CD4-positive, alpha-beta T cell treated with Interleukin-17A for 4 hours (primary cell): ENCODE measurements at regions not wholly inside any gene's neighbourhood (a gene's known extent, or its start where the extent isn't known, plus 50 kb on each side); places are given as distances from the start of the nearest gene placed in this dataset.

Source experiments
- DNase-seq: peaks from one replicate; pipeline ENCODE4 v3.0.0-alpha.2; 2020; ENCODE audit warnings: mixed read lengths

DNA sequence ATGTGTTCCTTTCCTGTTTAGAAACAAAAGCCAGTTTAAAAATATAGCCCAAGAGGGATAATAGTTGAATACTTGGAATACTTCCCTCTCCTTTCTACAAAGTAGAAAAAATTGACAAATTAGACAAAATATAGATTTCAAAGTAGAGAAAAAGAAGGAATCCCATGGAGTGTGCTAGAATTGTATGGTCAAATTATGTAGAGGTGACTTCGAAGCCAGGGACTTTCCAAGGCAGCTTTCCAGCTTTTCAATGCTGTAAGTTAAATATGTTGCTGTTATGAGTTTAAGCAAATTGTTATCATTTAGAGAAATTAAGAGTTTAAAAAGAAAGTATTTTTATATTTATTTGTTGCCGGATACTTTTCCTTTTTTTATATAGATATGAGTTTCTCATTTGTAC lies 415.5 kb upstream of the OPRM1 start:
- no peak for DNase-seq

DNA sequence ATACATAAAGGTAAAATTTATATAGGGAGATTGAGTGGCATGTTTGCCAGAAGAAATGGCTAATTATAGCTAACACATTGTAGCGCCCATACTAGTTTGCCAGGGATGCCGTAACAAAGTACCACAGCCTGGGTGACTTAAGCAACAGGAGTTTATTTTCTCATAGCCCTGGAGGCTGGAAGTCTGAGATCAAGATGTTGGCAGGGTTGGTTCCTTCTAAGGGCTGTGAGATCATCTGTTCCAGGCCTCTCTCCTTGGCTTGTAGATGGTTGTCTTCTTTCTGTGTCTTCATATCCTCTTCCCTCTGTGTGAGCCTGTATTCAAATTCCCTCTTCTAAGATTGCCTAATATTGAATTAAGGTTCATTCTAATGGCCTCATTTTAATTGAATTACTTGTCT lies 417.5 kb upstream of the OPRM1 start:
- DNase-seq: no peak

DNA sequence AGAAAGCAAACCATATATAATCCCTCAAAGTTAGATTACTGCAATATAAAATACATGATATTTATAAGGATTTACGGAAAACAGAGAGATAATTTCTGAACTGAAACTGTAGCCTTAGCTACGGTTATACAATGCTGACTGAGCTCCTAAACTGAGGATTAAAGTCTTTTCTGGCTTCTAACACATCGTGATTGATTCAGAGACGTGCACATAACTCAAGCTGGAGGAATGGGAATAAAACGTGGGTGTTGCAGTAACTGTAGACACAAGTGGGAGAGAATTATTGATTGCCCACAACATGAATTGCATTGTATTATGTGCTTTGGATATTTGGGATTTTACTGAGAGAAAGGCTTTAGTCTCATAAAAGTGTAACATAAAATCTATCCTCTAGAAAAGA lies 418.0 kb upstream of the OPRM1 start:
- DNase-seq: no peak

DNA sequence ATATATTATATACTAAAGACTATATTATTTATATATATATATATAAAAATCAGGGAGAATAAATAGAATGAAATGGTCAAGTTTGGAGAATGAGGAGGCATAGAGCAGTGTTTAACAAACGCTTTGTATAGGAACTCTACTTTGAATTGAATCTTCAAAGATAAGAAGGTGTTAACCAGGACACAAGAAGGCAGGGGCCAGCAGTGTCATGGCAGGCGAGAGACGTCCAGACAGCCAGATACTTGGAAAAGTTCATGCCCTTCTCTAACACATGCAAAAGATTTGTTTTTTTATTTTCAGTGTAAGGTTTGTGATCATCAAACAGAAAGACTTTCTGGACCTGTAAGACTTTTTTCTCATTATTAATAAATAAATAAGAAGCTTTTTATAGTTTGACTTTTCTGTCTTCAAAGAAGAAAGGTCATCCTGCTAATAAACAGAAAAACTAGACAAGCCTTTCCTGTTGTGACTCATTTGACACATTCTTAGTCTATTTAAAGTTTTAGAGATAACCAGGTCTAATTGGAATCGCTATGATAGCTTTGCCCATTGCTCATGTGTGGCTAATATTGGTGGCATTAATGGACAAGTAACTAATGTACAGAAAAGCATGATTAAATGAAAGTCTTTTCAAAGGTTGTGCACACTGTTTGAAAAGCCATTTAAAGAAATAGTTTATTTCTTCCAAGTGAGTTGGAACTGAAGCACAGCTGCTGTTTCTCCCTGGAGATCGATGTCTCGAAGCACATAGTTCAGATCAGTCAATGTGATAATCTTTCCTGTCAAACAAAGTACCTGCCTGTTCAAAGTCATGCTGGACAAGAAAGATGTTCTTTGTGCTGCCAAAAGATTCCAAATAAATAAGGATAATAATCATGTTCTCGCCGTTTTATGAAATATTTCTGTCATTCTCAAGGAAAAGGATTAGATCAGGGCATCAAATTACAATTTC lies 420.4 kb upstream of the OPRM1 start:
- no peak for DNase-seq

DNA sequence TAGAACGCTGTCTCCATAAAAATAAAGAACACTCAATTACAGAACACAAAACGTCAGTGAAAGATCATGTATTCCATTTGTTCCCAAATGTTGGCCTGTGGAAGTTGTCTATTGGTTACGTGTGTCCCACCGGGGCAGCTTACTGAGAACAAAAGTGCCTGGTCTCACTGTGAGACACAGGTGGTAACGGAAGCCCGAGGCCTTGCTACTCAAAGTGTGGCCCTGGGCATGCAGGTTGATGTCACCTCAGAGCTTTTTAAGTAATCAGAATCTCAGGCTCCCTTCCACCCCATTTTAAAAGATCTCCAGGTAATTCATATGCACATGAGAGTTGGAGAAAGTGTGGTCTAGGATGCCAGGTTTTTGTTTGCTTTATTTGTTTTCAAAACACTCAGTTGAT lies 422.5 kb upstream of the OPRM1 start:
- no peak for DNase-seq

DNA sequence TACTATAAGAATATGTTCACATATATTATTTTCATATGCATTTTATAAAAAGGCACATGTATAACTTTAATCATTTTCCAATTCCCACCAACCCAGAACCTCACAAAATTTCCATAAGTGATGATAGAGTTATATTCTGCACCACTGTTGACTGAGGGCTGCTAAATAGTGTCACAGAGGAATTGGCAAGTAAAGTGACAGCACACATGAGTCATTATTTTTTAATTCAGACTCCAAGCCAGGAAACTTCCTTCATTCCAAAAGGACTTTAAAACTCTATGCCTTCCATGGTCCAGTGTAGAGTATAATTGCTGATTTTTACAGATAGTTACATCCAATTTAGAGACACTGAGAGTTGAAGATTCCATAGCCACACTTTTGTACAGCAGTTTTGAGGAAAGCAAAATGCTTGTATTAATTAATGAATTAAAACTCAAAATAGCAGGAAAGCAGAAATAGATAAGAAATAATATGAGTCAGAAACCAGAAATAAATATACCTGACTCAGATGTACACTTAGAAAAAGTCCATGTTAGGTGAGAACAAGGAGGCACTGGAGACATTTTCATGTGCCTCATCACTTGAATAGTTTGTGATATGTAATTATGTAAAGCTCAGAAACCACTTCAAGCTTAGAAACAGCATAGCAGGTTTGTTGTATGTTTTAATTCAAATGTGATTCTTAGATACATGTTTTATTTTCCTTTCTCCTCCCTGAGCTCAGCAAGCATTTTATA lies 425.2 kb upstream of the OPRM1 start:
- DNase-seq: no peak

DNA sequence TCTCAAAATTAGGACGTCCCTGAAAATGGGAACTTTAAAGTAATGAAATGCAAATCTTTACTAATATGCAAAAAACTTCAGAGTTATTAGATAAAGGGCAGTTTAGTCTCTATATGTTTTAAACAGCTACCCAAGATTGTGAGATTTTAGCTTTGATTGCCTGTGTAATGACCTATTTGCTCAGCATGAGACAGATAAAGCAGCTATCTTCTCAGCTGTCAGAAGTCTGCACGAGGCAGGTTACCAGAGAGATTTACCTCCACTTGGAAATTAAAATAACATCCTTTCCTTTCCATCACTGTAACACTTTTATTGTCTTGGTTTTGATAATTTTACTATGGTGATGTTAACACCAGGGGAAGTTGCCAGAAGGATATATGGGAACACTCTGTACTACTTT lies 436.6 kb upstream of the OPRM1 start:
- DNase-seq: no peak

DNA sequence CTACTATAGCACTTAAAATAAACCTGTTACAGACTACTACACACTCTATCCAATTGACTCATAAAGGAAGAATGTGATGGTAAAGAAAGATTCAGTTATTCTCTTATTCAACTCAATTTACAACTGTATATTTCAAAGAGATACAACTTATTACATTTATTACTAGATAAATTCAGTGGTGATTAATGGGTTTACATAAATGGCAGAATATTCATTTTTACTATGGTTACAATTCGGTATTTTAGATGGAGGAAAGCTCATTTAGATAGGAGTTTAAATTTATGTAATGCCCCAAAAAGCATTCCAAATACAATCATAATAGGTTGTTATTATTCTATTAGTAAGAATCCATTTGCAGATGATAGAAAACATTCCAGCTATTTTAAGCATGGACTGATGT lies 439.1 kb upstream of the OPRM1 start:
- DNase-seq: no peak

DNA sequence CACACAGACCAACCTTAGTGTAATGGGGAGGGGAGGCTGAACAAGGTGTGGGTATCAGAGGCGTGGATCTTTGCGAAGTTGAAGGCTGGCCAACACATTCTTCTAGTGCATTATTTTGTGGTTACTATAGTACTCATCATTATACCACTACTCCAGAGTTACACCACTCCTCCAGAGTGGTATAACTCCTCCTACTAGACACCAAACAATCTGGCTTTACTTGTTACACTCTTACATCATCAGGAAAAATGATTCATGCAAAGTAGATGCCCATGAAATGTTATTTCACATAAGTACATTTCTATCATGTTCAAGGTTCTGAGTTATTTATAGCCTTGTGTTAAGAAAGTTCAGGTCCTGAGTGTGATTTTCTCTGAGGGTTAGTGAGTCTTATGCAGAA lies 443.1 kb upstream of the OPRM1 start:
- DNase-seq: no peak

DNA sequence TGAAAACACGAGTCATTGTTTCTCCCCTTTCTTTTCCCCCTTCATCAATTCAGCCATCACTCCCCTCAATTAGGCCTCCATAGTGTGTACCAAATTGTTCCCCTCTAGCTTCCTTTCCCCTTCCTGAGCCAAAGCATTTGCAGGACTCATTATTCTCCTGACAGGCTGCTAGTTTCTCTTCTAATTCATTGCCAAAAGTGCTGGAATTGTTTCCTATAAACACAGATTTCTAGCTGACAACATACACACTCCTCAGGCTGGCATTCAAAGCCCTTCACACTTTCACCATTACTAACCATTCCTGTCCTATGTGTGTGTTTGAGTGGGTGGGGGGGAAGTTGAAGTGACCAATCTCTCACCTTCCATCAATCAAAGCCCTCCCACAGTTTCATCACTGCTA lies 444.2 kb upstream of the OPRM1 start:
- DNase-seq: no peak

DNA sequence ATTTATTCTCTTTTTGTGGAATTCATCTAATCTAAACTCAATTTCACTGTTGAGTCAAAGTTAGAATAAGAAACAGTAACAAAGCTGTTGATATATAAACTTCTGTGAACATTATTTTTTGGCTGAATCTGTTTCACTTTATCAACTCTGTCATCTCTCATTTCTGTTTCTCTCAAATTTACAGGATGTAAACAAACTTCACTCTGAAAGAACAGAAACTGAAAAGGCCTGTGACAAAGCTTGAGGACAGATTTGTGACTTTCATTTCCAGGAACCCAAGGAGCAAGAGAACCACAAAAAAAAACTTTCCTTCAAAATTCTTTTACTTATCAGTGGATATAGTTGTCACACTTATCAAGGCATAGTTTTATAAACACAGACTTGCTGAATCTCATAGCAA lies 447.9 kb upstream of the OPRM1 start:
- no peak for DNase-seq

DNA sequence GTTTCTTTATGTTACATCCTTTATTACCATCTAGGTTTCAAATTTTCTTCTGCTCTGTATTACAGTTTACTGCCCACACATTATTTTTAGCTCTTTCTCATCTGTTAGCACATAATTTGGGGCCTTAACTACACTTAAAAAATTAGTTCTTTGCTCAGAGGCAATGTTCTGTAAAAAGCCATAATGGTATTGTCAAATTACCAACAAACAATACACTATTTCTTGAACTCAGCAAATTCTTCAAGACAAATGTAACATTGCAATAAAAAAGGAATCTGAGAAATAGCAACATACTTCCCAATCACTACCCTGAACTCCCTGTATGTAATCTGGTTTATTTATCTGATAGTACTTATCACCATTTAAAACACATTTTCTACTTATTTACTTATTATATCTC lies 448.6 kb upstream of the OPRM1 start:
- no peak for DNase-seq

DNA sequence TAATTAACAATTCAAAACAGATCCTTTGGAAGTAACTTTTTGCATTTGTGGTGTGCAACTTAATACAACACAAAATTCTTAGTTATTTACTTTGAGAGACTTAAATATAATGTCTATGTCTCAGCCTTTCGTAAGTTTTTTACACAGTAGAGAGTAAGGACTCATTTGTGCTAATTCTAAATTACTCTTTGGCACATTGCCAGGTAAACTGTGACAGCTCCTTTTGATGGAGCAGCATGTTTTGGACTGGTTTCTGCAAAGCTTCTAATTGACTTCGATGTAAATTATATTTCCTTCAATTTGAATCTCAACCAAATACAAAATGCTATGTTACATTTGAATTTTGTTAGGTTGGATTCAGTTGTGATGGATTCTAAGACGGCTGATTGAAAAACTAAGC lies 450.7 kb upstream of the OPRM1 start:
- DNase-seq: no peak

DNA sequence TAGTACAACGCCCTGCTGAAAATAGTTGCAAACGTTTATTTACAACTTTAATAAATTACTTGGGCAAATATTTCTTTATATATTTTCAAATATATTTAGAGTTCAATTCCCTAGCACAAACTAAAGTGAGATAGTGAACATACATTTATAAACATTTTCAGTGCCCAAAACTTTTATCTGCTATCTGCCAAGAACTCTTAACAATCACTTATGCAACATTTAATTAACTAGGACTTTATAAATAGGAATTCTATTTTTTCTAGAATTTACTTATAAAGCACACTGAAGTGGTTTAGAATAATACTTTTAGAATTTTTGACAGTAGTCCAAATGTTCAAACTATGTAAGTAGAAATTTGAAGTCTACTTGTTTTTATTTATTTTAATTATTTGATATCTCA lies 452.6 kb upstream of the RGS17 start:
- no peak for DNase-seq

DNA sequence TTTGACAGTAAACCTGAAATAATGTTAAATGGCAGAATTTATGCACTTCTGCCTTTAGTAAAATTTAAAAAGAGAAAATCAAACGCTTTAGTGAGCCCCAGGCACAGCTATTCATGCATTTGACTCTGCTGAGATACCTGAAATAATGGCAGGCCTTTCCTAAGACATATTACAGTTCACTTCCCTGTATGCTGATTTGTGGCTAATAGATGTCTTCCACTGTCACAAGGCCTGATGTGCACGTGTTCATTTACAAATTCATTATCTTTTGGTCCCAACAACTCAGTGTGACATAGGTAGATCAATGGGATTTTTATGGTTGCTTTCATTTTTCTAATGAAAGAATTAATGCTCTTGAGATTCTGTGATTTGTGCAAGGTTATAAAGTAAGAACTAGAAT lies 449.7 kb upstream of the RGS17 start:
- DNase-seq: no peak

DNA sequence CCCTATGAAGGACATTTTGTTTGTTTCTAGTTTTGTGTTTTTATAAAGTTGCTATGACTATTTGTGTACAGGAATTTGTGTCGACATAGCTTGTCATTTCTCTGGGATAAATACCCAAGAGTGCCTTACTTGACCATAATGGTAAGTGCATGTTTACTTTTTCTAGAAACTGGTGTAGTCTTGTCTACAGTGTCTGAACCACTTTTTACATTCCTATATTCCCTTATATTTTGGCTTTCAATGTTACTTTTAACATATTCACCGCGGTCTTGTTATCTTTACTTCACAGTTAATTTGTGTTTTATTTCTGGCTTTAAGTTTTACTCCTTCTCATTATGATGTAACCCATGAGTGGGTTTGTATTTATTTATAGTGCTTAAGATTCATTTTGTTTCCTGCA lies 444.4 kb upstream of the RGS17 start:
- DNase-seq: no peak

DNA sequence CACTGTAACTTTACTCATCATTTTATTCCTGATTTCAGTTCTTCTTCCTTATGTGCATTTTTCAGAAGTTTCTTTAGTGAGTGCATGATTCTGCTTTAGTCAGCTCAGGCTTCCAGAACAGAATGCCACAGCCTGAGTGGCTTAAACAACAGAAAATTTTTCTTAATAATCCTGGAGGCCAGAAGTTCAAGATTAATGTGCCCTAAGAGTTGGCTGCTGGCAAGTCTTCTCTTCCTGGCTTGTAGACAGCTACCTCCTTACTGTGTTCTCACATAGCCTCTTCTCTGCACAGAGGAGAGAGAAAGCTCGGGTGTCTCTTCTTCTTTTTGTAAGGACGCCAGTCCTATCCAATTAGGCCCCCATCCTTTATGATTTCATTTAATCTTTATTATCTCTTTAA lies 443.1 kb upstream of the RGS17 start:
- no peak for DNase-seq

DNA sequence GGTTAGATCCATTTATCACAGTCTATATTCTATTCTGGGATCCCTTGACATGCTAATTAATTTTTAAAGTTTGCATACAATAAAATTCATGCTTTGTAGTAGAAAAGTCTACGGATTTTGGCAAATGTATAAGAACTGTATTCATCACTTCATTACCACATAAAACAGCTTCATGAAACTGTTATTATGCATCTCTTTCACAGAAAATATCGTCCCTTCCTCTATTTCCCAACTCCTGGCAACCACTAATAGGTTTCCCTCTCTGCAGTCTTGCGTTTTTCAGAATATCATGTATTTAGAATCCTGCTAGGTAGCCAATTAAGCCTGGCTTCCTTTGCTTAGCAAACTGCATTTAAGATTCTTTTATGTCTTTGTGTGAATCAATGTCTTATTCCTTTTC lies 441.3 kb upstream of the RGS17 start:
- no peak for DNase-seq

DNA sequence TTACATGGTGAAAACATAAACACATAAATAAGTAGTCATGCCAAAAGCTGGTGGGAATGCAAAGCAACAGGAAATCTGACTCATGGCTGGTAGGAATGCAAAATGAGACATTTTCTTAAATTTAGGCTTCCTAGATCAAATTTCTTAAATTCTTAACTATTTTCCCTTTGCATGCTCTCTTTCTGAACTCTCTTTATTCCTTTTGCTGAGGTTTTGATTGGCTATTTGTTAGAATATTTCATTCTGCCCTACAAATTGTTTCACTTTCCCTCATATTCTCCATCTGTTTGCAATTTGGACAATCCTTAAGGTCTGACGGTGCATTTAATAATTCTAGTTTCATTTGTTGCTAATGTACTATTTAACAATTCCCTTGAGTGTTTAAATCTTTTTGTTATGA lies 437.5 kb upstream of the RGS17 start:
- no peak for DNase-seq

DNA sequence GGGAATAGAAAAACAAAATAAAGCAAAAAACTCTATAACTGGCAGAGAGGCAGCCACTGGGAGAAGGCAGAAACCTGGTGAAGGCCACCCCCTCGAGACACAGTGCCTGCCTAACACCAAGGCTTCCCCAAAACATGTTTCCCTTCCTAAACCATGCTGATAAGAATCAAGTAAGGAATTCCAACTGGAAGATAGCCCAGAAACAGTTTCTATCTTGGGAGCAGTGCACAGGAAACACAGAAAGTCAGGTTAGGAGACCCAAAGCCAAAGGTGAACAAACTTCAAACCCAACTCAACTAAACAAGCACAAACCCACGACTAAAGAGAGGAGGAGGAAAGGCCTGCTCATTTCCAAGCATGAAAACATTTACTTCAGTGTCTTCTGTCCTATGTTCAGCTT lies 433.7 kb upstream of the RGS17 start:
- no peak for DNase-seq

DNA sequence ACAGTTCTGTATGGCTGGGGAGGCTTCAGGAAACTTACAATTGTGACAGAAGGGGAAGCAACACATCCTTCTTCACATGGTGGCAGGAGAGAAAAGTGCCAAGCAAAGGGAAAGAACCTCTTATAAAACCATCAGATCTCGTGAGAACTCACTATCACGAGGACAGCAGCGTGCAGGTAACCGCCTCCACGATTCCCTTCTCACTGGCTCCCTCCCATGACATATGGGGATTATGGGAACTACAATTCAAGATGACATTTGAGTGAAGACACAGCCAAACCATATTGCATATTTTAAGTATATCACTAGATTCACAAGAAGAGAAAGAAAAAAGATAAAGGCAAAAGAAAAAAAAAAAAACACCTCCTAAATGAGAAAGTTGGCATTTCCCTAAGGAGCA lies 431.9 kb upstream of the RGS17 start:
- no peak for DNase-seq

DNA sequence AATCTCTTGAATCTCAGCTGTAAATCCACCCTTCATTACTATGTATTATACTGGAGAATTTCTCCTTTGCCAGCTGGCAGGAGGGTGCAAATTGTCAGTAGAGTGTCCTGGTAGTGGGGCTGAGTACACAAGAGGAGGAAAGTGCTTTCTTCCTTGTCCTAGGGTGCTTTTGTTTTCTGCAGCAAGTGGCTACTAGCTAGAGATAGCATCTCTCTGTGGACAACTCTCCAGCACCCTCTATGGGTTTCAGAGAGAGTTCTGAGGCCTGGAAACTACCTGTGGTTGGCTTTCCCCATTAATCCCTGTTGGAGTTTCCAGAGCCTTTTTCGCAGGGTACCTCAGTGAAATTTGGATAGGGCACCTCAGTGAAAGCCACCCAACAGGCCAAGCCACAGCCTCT lies 422.5 kb upstream of the RGS17 start:
- DNase-seq: no peak

DNA sequence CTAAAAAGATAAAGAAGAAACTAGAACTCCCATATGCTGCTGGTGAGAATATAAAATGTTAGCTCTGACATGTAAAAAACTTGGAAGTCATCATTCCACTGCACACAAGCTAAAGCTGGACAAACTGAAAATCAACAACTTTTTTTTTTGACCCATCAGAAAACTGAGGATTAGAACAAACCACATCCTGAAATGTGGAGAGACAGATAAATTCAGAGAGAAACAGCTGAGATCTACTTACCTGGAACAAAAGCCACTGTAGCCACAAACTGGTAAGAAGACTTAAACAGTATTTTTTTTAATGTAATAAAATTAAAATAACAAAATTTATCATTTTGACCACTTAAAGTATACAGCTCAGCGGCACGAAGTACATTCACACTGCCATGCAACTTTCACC lies 408.5 kb upstream of the RGS17 start:
- no peak for DNase-seq

DNA sequence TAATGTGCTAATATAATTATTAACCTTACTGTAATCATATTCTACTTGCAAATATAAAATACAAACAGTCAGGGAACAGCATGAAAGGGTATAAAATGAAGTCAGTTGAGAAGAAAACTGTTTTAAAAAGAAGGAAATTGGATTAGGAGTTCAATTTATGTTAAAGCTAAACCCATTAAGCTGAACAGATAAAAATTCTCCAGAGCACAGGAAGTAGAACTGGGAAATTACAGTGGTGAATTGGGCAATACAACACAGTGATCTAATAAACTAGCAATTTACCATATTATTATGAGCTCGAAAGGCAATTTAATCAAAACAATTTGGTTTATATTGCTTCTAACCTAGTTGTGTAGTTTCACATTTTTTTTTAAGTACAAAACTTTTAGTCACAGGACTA lies 407.4 kb upstream of the RGS17 start:
- no peak for DNase-seq

DNA sequence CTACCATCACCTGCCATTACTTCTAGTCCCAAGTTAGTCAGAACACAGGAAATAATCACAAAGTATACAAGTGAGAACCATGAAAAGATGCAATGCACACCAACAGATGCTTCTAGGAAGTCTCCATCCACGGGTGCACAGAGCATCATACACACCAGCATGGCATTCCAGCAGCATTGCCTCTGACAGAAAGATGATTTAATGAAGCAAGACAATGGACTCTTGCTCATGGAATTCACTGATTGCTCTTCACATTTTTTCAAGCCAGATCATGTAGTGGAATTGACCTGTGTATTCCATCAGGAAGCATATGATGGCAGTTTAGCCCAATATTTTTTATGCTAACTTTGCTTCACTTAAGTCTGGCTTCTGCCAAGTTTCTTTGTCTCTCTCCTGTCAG lies 406.3 kb upstream of the RGS17 start:
- DNase-seq: no peak
